HG03457 (cell line): ENCODE measurements at regions not wholly inside any gene's neighbourhood (a gene's known extent, or its start where the extent isn't known, plus 50 kb on each side); places are given as distances from the start of the nearest gene placed in this dataset.
"Not testable (repeated sequence)": the region's sequence is repeated elsewhere in the genome, so short reads cannot be mapped to it uniquely, and the experiment has no call there.

Experiments
- ATAC-seq: cut with Tn5 transposase; IDR thresholded peaks from one replicate; pipeline ENCODE4 v1.9.1; 2021; ENCODE audit warnings: moderate number of reproducible peaks; ENCODE audit not compliant: unreplicated experiment

GRCh38 chr6:130700397-130700796 is 126.8 kb upstream of the SMLR1 start:
- ATAC-seq, result no peak

- no peak for ATAC-seq
Measured at GRCh38 chr6:130708338-130708737, 118.9 kb upstream of the SMLR1 start.

GRCh38 chr6:130711641-130712040 is 115.6 kb upstream of the SMLR1 start:
- not testable (repeated sequence) for ATAC-seq

GRCh38 chr6:130713144-130713543 is 114.1 kb upstream of the SMLR1 start:
- no peak for ATAC-seq

- ATAC-seq, result no peak
Measured at GRCh38 chr6:130715058-130715457, 112.1 kb upstream of the SMLR1 start.

GRCh38 chr6:130716466-130716865 is 110.7 kb upstream of the SMLR1 start:
- ATAC-seq, result no peak

GRCh38 chr6:130717657-130718056 is 109.5 kb upstream of the SMLR1 start:
- ATAC-seq, result no peak

- ATAC-seq, result no peak
Measured at GRCh38 chr6:130720076-130720715, 107.0 kb upstream of the SMLR1 start.

- ATAC-seq, result no peak
Measured at GRCh38 chr6:130724089-130724488, 103.1 kb upstream of the SMLR1 start.

- ATAC-seq, result no peak
Measured at GRCh38 chr6:130725551-130725950, 101.7 kb upstream of the SMLR1 start.

GRCh38 chr6:130728064-130728463 is 99.1 kb upstream of the SMLR1 start:
- ATAC-seq, result not testable (repeated sequence)

GRCh38 chr6:130730600-130730999 is 96.6 kb upstream of the SMLR1 start:
- no peak for ATAC-seq

- no peak for ATAC-seq
Measured at GRCh38 chr6:130734161-130734560, 93.0 kb upstream of the SMLR1 start.

- no peak for ATAC-seq
Measured at GRCh38 chr6:130740308-130740707, 86.9 kb upstream of the SMLR1 start.

- ATAC-seq, result no peak
Measured at GRCh38 chr6:130742131-130742681, 85.0 kb upstream of the SMLR1 start.

- no peak for ATAC-seq
Measured at GRCh38 chr6:130743175-130743574, 84.0 kb upstream of the SMLR1 start.

GRCh38 chr6:130744576-130745366 is 82.4 kb upstream of the SMLR1 start:
- no peak for ATAC-seq

GRCh38 chr6:130748041-130748440 is 79.2 kb upstream of the SMLR1 start:
- no peak for ATAC-seq

GRCh38 chr6:130749402-130749801 is 77.8 kb upstream of the SMLR1 start:
- ATAC-seq, result no peak

GRCh38 chr6:130752267-130752666 is 74.9 kb upstream of the SMLR1 start:
- ATAC-seq, result no peak

GRCh38 chr6:130754786-130755367 is 72.3 kb upstream of the SMLR1 start:
- ATAC-seq, result no peak
